SK-N-SH (cell line): ENCODE measurements at regions not wholly inside any gene's neighbourhood (a gene's known extent, or its start where the extent isn't known, plus 50 kb on each side); places are given as distances from the start of the nearest gene placed in this dataset.

Source experiments
- CTCF ChIA-PET: fragments of 300-600, 350-600 bp; formaldehyde crosslinking; extraction: SDS; loops from one replicate; lab custom pipeline; 2021; lab: Yijun Ruan, JAX
- POLR2A ChIA-PET: fragments of 350-600 bp; sonication (Branson Sonifier 250); formaldehyde crosslinking; extraction: SDS; loops from one replicate; lab custom pipeline; 2020; ENCODE audit warnings: antibody characterized with exemption, inconsistent platforms; lab: Yijun Ruan, JAX
- DNase-seq: peaks from one replicate; pipeline ENCODE4 v3.0.0; 2012
- H2AFZ ChIP-seq: fragments of 200-600 bp; sonication (generic); 2 replicates; pipeline ENCODE4 v1.8.1; 2016; ENCODE audit warnings: antibody characterized with exemption, mild to moderate bottlenecking, low read depth
- H3F3A ChIP-seq: fragments of 200-600 bp; sonication (generic); replicated peaks from 2 replicates; pipeline ENCODE3; 2016; ENCODE audit warnings: antibody characterized with exemption, mild to moderate bottlenecking; ENCODE audit not compliant: insufficient read depth
- H3K27ac ChIP-seq, 2 experiments: fragments of 200-500 bp in 1 of 2; fragments of 200-600 bp in 1 of 2; sonication (Bioruptor generic) in 1 of 2; sonication (generic), shearing (Covaris generic) in 1 of 2; 2 replicates each; pipeline versions ENCODE4 v1.5.1 to v1.6.1; 2014 to 2016; ENCODE audit warnings: low read depth in 2 of 2, inconsistent platforms in 1 of 2, low read length in 1 of 2, mild to moderate bottlenecking in 1 of 2, mixed read lengths in 1 of 2
- H3K27me3 ChIP-seq: fragments of 200-600 bp; sonication (generic), shearing (Covaris generic); 2 replicates; pipeline ENCODE4 v1.6.1; 2016; ENCODE audit warnings: mixed run types; ENCODE audit not compliant: insufficient read depth
- H3K36me3 ChIP-seq, 2 experiments: fragments of 200-500 bp in 1 of 2; fragments of 200-600 bp in 1 of 2; sonication (Bioruptor generic) in 1 of 2; sonication (generic) in 1 of 2; replicated peaks in 1 of 2; 2 replicates each; pipeline versions ENCODE3 to v1.5.1; 2014 to 2016; ENCODE audit warnings: low read length in 1 of 2, mild to moderate bottlenecking in 1 of 2; ENCODE audit not compliant: insufficient read depth in 2 of 2, control insufficient read depth in 1 of 2
- H3K4me1 ChIP-seq, 2 experiments: fragments of 200-500 bp in 1 of 2; fragments of 200-600 bp in 1 of 2; sonication (Bioruptor generic) in 1 of 2; sonication (generic), shearing (Covaris generic) in 1 of 2; 2 replicates each; pipeline versions ENCODE4 v1.5.1 to v1.6.1; 2014 to 2016; ENCODE audit warnings: low read depth in 1 of 2, low read length in 1 of 2, mixed run types in 1 of 2; ENCODE audit not compliant: insufficient read depth in 2 of 2, control insufficient read depth in 1 of 2
- H3K4me2 ChIP-seq: fragments of 200-600 bp; sonication (generic), shearing (Covaris generic); 2 replicates; pipeline ENCODE4 v1.6.1; 2017; ENCODE audit warnings: mixed run types
- H3K4me3 ChIP-seq, 2 experiments: fragments of 200-500 bp in 1 of 2; fragments of 200-600 bp in 1 of 2; sonication (Bioruptor generic) in 1 of 2; sonication (generic), shearing (Covaris generic) in 1 of 2; 2 replicates each; pipeline versions ENCODE4 v1.5.1 to v1.8.1; 2014 to 2016; ENCODE audit warnings: low read depth in 2 of 2, inconsistent platforms in 1 of 2, low read length in 1 of 2, mild to moderate bottlenecking in 1 of 2, mixed read lengths in 1 of 2, moderate library complexity in 1 of 2
- H3K79me2 ChIP-seq: fragments of 200-600 bp; sonication (generic); 2 replicates; pipeline ENCODE4 v1.8.1; 2017; ENCODE audit warnings: mild to moderate bottlenecking; ENCODE audit not compliant: insufficient read depth
- H3K9ac ChIP-seq: fragments of 200-600 bp; sonication (generic); 2 replicates; pipeline ENCODE4 v1.6.1; 2017; ENCODE audit warnings: mixed run types
- H3K9me2 ChIP-seq: fragments of 200-600 bp; sonication (generic); 2 replicates; pipeline ENCODE4 v1.6.1; 2017; ENCODE audit warnings: mixed run types
- H3K9me3 ChIP-seq: fragments of 200-600 bp; sonication (generic); 2 replicates; pipeline ENCODE4 v1.6.1; 2017; ENCODE audit warnings: mixed run types, mild to moderate bottlenecking, moderate library complexity
- H4K20me1 ChIP-seq: fragments of 200-600 bp; sonication (generic); 2 replicates; pipeline ENCODE4 v1.6.1; 2017; ENCODE audit warnings: mild to moderate bottlenecking, mixed run types; ENCODE audit not compliant: insufficient read depth
- ELF1 ChIP-seq: IDR thresholded peaks from 2 replicates; pipeline ENCODE4 v1.4.0; 2012
- EP300 ChIP-seq, 2 experiments: IDR thresholded peaks; 2 replicates each; pipeline versions ENCODE4 v1.4.0 to v1.6.1; 2012; ENCODE audit warnings: borderline replicate concordance in 1 of 2, low read depth in 1 of 2, low read length in 1 of 2
- EZH2phosphoT487 ChIP-seq: fragments of 200-600 bp; sonication (generic); IDR thresholded peaks from 2 replicates; pipeline ENCODE4 v1.6.1; 2017; ENCODE audit warnings: low read depth, mixed run types, mild to moderate bottlenecking, antibody characterized with exemption, moderate library complexity, borderline replicate concordance
- FOSL2 ChIP-seq: IDR thresholded peaks from 2 replicates; pipeline ENCODE4 v1.4.0; 2012; ENCODE audit warnings: low read depth, mild to moderate bottlenecking, moderate library complexity, borderline replicate concordance
- GABPA ChIP-seq: IDR thresholded peaks from 2 replicates; pipeline ENCODE4 v1.4.0; 2012; ENCODE audit warnings: low read depth, mild to moderate bottlenecking
- MEF2A ChIP-seq: IDR thresholded peaks from 2 replicates; pipeline ENCODE4 v1.4.0; 2012; ENCODE audit warnings: low read depth, borderline replicate concordance
- MXI1 ChIP-seq: IDR thresholded peaks from 2 replicates; pipeline ENCODE4 v1.6.1; 2012; ENCODE audit warnings: mild to moderate bottlenecking, low read depth, low read length, improper control_type of control experiment
- RAD21 ChIP-seq: IDR thresholded peaks from 2 replicates; pipeline ENCODE4 v1.6.1; 2012; ENCODE audit warnings: mild to moderate bottlenecking, low read length
- RCOR1 ChIP-seq: fragments of 150-350 bp; IDR thresholded peaks from 2 replicates; pipeline ENCODE4 v1.6.1; 2017; ENCODE audit warnings: antibody characterized with exemption, low read length
- RXRA ChIP-seq: IDR thresholded peaks from 2 replicates; pipeline ENCODE4 v1.4.0; 2012; ENCODE audit warnings: low read depth, mild to moderate bottlenecking, borderline replicate concordance
- SIN3A ChIP-seq: IDR thresholded peaks from 2 replicates; pipeline ENCODE4 v1.6.1; 2012; ENCODE audit warnings: low read depth, mild to moderate bottlenecking, low read length, moderate library complexity, borderline replicate concordance
- SMC3 ChIP-seq: IDR thresholded peaks from 2 replicates; pipeline ENCODE4 v1.6.1; 2012; ENCODE audit warnings: low read depth, low read length, improper control_type of control experiment
- TCF12 ChIP-seq: IDR thresholded peaks from 2 replicates; pipeline ENCODE4 v1.4.0; 2012
- YY1 ChIP-seq: IDR thresholded peaks from 2 replicates; pipeline ENCODE4 v1.4.0; 2012; ENCODE audit warnings: low read depth, mild to moderate bottlenecking
- WGBS: methylation state at CpG from one replicate; pipeline ENCODE4 v1.1.6; 2017; ENCODE audit warnings: low lambda C conversion rate; 5-methylcytosine and 5-hydroxymethylcytosine counted together
- TF ChIP-seq, protein P1 (sequence below): fragments of 150-350 bp; IDR thresholded peaks from 2 replicates; pipeline ENCODE4 v1.6.1; 2017; ENCODE audit warnings: antibody characterized with exemption, low read length, low read depth, borderline replicate concordance
- TF ChIP-seq, protein P2 (sequence below): IDR thresholded peaks from 2 replicates; pipeline ENCODE4; 2012
- TF ChIP-seq, protein P3 (sequence below): fragments of 150-350 bp; IDR thresholded peaks from 2 replicates; pipeline ENCODE4 v1.6.1; 2016; ENCODE audit warnings: mild to moderate bottlenecking, low read depth, low read length
- TF ChIP-seq, protein P4 (sequence below): IDR thresholded peaks from 2 replicates; pipeline ENCODE4 v1.4.0; 2012; ENCODE audit warnings: low read depth, borderline replicate concordance
- TF ChIP-seq, protein P5 (sequence below): IDR thresholded peaks from 2 replicates; pipeline ENCODE4 v1.4.0; 2012; ENCODE audit warnings: low read depth, borderline replicate concordance

DNA sequence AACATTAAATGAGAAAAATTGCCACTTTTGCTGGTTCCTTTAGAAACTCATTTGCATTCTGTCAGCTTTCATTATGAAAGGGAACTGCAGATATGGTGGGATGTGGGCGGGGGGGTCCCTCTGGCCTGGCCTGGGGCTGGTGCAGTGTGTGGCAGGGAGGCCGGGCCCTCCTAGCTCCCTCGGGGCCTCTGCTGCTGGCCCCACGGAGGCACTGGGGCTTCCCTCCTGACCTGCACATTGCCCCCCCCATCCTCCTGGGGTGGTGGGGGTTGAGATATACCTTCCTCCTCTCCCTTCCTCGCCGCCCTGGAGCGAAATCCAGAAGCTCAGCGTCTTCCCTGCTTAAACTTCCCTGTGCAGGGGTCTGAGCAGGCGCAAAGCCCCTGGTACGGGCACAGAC is 1005.9 kb downstream of the BRD1 start (continued):
- TF ChIP-seq, protein P1, sequence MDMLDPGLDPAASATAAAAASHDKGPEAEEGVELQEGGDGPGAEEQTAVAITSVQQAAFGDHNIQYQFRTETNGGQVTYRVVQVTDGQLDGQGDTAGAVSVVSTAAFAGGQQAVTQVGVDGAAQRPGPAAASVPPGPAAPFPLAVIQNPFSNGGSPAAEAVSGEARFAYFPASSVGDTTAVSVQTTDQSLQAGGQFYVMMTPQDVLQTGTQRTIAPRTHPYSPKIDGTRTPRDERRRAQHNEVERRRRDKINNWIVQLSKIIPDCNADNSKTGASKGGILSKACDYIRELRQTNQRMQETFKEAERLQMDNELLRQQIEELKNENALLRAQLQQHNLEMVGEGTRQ: no peak

DNA sequence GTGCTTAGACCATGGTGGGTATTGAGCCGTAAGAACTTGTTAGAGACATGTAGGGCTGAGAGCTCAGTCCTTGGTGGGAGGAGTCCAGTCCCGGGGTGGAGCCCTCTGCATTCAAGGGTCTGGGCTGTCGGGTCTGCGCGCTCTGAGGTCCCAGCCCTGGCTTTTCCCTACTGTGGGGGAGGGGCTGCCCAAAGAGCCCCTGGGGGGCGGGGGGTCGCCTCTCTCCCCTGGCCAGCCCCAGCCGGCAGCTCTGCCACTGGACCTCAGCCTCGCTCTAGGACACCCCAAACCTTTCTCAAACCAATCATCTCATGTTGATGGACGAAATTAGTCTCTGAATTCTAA is 1006.4 kb downstream of the BRD1 start:
- no peaks in the 10 kb centered on the region for H3K36me3 ChIP-seq
- H2AFZ ChIP-seq: no peak overlapping the region
- no peaks in the 10 kb centered on the region for H3K9me3 ChIP-seq
- H4K20me1 ChIP-seq: no peaks in the 10 kb centered on the region
- no peak overlapping the region for H3K4me2 ChIP-seq
- TF ChIP-seq MXI1 (no peak), ELF1 (no peak), TCF12 (no peak), EZH2phosphoT487 (no peak), YY1 (no peak), RCOR1 (no peak), SMC3 (no peak), MEF2A (no peak)
- TF ChIP-seq, protein P1: no peak
- no peak overlapping the region for H3K9ac ChIP-seq
- ChIA-PET POLR2A (no interaction called here), CTCF (no interaction called here)
- no peaks in the 10 kb centered on the region for H3K9me2 ChIP-seq
- no peaks in the 10 kb centered on the region for H3K4me1 ChIP-seq
- H3F3A ChIP-seq: no peaks in the 10 kb centered on the region
- no peak overlapping the region for H3K27ac ChIP-seq
- WGBS: 21% methylated on average over 6 of the region's 10 CpGs
- DNase-seq: no peak
- H3K27me3 ChIP-seq: no peaks in the 10 kb centered on the region; the same call in 1 of the 2 replicates
- no peaks in the 10 kb centered on the region for H3K79me2 ChIP-seq
- H3K4me3 ChIP-seq: no peak overlapping the region

DNA sequence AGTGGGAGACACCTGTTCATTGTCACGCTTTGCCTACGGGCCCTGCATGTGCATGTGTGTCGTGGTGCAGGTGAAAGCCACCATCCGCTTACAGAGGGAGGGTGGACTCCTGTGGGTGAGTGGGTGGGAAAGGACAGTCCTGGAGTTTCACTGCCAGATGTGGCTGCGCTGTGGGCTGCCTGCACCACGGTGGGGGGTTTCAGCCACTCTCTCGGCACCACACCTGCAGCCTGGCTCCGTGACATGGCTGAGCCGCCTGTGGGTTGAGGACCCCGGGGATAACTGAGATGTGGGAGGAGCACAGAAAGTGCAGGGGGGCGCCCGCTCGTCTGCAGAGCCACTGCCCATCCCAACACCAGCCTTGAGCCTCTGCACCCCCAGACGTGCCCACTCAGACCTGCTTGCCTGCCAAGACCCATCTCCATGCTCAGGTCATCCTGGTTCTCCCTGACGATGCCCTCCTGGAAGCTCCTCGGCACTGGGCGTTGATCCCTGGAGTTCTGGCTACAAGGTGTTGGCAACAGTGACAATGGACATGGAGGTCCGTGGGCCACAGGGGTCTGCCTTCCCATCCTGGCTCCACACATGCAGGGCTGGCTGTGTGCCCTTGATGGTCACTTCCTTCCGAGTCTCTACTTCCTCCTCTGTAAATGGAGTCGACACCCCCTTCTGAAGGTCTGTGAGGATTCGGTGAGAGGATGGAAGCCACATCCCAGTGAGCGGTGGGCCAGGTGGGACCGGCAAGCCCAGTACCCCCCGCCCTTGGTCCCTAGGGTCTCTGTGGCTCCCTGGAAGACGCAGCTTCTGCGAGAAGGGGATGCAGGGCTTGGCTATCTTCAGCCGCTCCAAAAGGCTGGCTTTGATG is 1007.0 kb downstream of the BRD1 start:
- Histone ChIP-seq H3K79me2 (no peaks in the 10 kb centered on the region), H3K27ac (no peak overlapping the region), H3K4me2 (no peak overlapping the region), H3K27me3 (no peaks in the 10 kb centered on the region; the same call in 1 of the 2 replicates), H3K4me1 (no peaks in the 10 kb centered on the region), H3F3A (no peaks in the 10 kb centered on the region), H2AFZ (no peak overlapping the region), H3K36me3 (no peaks in the 10 kb centered on the region), H3K9me2 (no peaks in the 10 kb centered on the region), H3K9me3 (no peaks in the 10 kb centered on the region), H3K4me3 (no peak overlapping the region), H3K9ac (no peak overlapping the region), H4K20me1 (no peaks in the 10 kb centered on the region)
- ChIA-PET POLR2A (no interaction called here), CTCF (no interaction called here)
- 33% methylated on average over 22 of the region's 27 CpGs for WGBS
- DNase-seq: no peak
- TF ChIP-seq, protein P2, sequence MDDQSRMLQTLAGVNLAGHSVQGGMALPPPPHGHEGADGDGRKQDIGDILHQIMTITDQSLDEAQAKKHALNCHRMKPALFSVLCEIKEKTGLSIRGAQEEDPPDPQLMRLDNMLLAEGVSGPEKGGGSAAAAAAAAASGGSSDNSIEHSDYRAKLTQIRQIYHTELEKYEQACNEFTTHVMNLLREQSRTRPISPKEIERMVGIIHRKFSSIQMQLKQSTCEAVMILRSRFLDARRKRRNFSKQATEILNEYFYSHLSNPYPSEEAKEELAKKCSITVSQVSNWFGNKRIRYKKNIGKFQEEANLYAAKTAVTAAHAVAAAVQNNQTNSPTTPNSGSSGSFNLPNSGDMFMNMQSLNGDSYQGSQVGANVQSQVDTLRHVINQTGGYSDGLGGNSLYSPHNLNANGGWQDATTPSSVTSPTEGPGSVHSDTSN: no peak
- no peak for TF ChIP-seq RAD21
- no peak for TF ChIP-seq SIN3A
- TF ChIP-seq, protein P3, sequence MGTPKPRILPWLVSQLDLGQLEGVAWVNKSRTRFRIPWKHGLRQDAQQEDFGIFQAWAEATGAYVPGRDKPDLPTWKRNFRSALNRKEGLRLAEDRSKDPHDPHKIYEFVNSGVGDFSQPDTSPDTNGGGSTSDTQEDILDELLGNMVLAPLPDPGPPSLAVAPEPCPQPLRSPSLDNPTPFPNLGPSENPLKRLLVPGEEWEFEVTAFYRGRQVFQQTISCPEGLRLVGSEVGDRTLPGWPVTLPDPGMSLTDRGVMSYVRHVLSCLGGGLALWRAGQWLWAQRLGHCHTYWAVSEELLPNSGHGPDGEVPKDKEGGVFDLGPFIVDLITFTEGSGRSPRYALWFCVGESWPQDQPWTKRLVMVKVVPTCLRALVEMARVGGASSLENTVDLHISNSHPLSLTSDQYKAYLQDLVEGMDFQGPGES: no peak
- TF ChIP-seq FOSL2: no peak
- TF ChIP-seq EP300 (IDR thresholded peaks at IDR 0.05; ENCODE audit: borderline replicate concordance in 1 of 2, low read depth in 1 of 2, low read length in 1 of 2): no peak
- TF ChIP-seq MXI1: no peak
- TF ChIP-seq, protein P4, sequence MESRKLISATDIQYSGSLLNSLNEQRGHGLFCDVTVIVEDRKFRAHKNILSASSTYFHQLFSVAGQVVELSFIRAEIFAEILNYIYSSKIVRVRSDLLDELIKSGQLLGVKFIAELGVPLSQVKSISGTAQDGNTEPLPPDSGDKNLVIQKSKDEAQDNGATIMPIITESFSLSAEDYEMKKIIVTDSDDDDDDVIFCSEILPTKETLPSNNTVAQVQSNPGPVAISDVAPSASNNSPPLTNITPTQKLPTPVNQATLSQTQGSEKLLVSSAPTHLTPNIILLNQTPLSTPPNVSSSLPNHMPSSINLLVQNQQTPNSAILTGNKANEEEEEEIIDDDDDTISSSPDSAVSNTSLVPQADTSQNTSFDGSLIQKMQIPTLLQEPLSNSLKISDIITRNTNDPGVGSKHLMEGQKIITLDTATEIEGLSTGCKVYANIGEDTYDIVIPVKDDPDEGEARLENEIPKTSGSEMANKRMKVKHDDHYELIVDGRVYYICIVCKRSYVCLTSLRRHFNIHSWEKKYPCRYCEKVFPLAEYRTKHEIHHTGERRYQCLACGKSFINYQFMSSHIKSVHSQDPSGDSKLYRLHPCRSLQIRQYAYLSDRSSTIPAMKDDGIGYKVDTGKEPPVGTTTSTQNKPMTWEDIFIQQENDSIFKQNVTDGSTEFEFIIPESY: no peak
- TF ChIP-seq RXRA: no peak
- TF ChIP-seq, protein P5, sequence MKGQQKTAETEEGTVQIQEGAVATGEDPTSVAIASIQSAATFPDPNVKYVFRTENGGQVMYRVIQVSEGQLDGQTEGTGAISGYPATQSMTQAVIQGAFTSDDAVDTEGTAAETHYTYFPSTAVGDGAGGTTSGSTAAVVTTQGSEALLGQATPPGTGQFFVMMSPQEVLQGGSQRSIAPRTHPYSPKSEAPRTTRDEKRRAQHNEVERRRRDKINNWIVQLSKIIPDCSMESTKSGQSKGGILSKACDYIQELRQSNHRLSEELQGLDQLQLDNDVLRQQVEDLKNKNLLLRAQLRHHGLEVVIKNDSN: no peak
- TF ChIP-seq GABPA: no peak
- TF ChIP-seq TCF12: no peak
